IMR-90 (cell line): ENCODE measurements at regions not wholly inside any gene's neighbourhood (a gene's known extent, or its start where the extent isn't known, plus 50 kb on each side); places are given as distances from the start of the nearest gene placed in this dataset.

Source experiments
- ATAC-seq: fragments of 200-7000 bp; cut with Tn5 transposase; 2 replicates; pipeline ENCODE4 v1.9.1; 2020; ENCODE audit warnings: low read depth, mild to moderate bottlenecking, moderate library complexity
- BruUV-seq: library from RNA; stranded (reverse); fragments of 400-500 nt; replicated peaks from 2 replicates; lab custom pipeline; 2021; lab: Mats Ljungman, UMichigan
- CTCF ChIA-PET: fragments of 300-600 bp; formaldehyde crosslinking; extraction: SDS; loops from one replicate; lab custom pipeline; 2021; ENCODE audit warnings: antibody characterized with exemption; lab: Yijun Ruan, JAX
- POLR2A ChIA-PET: fragments of 300-600 bp; sonication (Branson Sonifier 250); formaldehyde crosslinking; loops from one replicate; lab custom pipeline; 2022; ENCODE audit warnings: antibody characterized with exemption; ENCODE audit not compliant: unreplicated experiment; lab: Charles Lee
- DNase-seq: peaks from one replicate; pipeline ENCODE4 v3.0.0; 2013
- H2AFZ ChIP-seq: replicated peaks from 2 replicates; pipeline ENCODE3; 2013; ENCODE audit warnings: low read length, mild to moderate bottlenecking; ENCODE audit not compliant: poor library complexity
- H2AK5ac ChIP-seq: 2 replicates; pipeline ENCODE4 v1.6.1; 2013; ENCODE audit warnings: low read depth, low read length, inconsistent platforms
- H2AK9ac ChIP-seq: replicated peaks from 2 replicates; pipeline ENCODE3; 2013; ENCODE audit warnings: mild to moderate bottlenecking, low read depth, low read length, moderate library complexity; ENCODE audit not compliant: poor library complexity
- H2BK120ac ChIP-seq: 2 replicates; pipeline ENCODE4 v1.6.1; 2013; ENCODE audit warnings: low read depth, low read length, inconsistent platforms
- H2BK15ac ChIP-seq: 3 replicates; pipeline ENCODE4 v1.6.1; 2013; ENCODE audit warnings: low read depth, low read length, inconsistent platforms
- H2BK20ac ChIP-seq: 2 replicates; pipeline ENCODE4 v1.6.1; 2013; ENCODE audit warnings: low read depth, mild to moderate bottlenecking, inconsistent platforms, low read length, moderate library complexity
- H2BK5ac ChIP-seq: 2 replicates; pipeline ENCODE4 v1.6.1; 2013; ENCODE audit warnings: mild to moderate bottlenecking, low read depth, low read length, inconsistent platforms; ENCODE audit not compliant: poor library complexity, severe bottlenecking
- H3K14ac ChIP-seq: replicated peaks from 2 replicates; pipeline ENCODE4 v1.6.1; 2013; ENCODE audit warnings: low read depth, low read length, inconsistent platforms
- H3K18ac ChIP-seq: 2 replicates; pipeline ENCODE4 v1.6.1; 2013; ENCODE audit warnings: low read depth, low read length, control low read depth
- H3K23ac ChIP-seq: 2 replicates; pipeline ENCODE4 v1.6.1; 2013; ENCODE audit warnings: low read depth, low read length, inconsistent platforms
- H3K27ac ChIP-seq: 2 replicates; pipeline ENCODE4 v1.5.1; 2013; ENCODE audit warnings: mild to moderate bottlenecking, control low read depth, low read length; ENCODE audit not compliant: insufficient read depth
- H3K27me3 ChIP-seq: 2 replicates; pipeline ENCODE4 v1.6.1; 2013; ENCODE audit warnings: low read length; ENCODE audit not compliant: control insufficient read depth, insufficient read depth
- H3K36me3 ChIP-seq: 2 replicates; pipeline ENCODE4 v1.6.1; 2013; ENCODE audit warnings: low read length, mixed read lengths; ENCODE audit not compliant: control insufficient read depth, insufficient read depth
- H3K4ac ChIP-seq: 2 replicates; pipeline ENCODE4 v1.6.1; 2013; ENCODE audit warnings: low read depth, low read length, inconsistent platforms
- H3K4me1 ChIP-seq: 2 replicates; pipeline ENCODE4 v1.6.1; 2013; ENCODE audit warnings: low read length, mixed read lengths; ENCODE audit not compliant: control insufficient read depth, insufficient read depth
- H3K4me2 ChIP-seq: 2 replicates; pipeline ENCODE4 v1.6.1; 2013; ENCODE audit warnings: low read depth, mild to moderate bottlenecking, control low read depth, low read length, moderate library complexity
- H3K4me3 ChIP-seq: 2 replicates; pipeline ENCODE4 v1.5.1; 2013; ENCODE audit warnings: low read depth, mild to moderate bottlenecking, control low read depth, low read length, moderate library complexity; ENCODE audit not compliant: insufficient read depth
- H3K56ac ChIP-seq: 2 replicates; pipeline ENCODE4 v1.6.1; 2013; ENCODE audit warnings: low read length, inconsistent platforms; ENCODE audit not compliant: insufficient read depth; ENCODE audit errors: extremely low read depth
- H3K79me1 ChIP-seq, 2 experiments: 2 replicates each; pipeline ENCODE4 v1.6.1; 2013; ENCODE audit warnings: low read length in 2 of 2, inconsistent platforms in 1 of 2, low read depth in 1 of 2
- H3K9ac ChIP-seq: 2 replicates; pipeline ENCODE4 v1.6.1; 2013; ENCODE audit warnings: low read depth, low read length, control low read depth
- H3K9me1 ChIP-seq: 2 replicates; pipeline ENCODE4 v1.6.1; 2013; ENCODE audit warnings: low read length, inconsistent platforms; ENCODE audit not compliant: insufficient read depth
- H3K9me3 ChIP-seq: 2 replicates; pipeline ENCODE4 v1.6.1; 2013; ENCODE audit warnings: low read length; ENCODE audit not compliant: control insufficient read depth, insufficient read depth
- H4K20me1 ChIP-seq: 2 replicates; pipeline ENCODE4 v1.6.1; 2013; ENCODE audit warnings: low read length, inconsistent platforms; ENCODE audit not compliant: insufficient read depth
- H4K5ac ChIP-seq: 2 replicates; pipeline ENCODE4 v1.6.1; 2013; ENCODE audit warnings: mild to moderate bottlenecking, low read depth, low read length, control low read depth
- H4K8ac ChIP-seq, 2 experiments: 2 replicates each; pipeline ENCODE4 v1.6.1; 2013; ENCODE audit warnings: low read depth in 2 of 2, low read length in 2 of 2, control low read depth in 1 of 2, inconsistent platforms in 1 of 2
- H4K91ac ChIP-seq: 2 replicates; pipeline ENCODE4 v1.6.1; 2013; ENCODE audit warnings: low read depth, low read length, inconsistent platforms; ENCODE audit not compliant: insufficient read depth
- BHLHE40 ChIP-seq: fragments of 150-350 bp; IDR thresholded peaks from 2 replicates; pipeline ENCODE4 v1.6.1; 2016; ENCODE audit warnings: mild to moderate bottlenecking, low read depth, low read length
- CEBPB ChIP-seq: IDR thresholded peaks from 2 replicates; pipeline ENCODE4 v1.6.1; 2012; ENCODE audit warnings: low read depth, low read length, improper control_type of control experiment
- CHD1 ChIP-seq: IDR thresholded peaks from 2 replicates; pipeline ENCODE4 v1.6.1; 2012; ENCODE audit warnings: low read depth, low read length, improper control_type of control experiment
- MAFK ChIP-seq: IDR thresholded peaks from 2 replicates; pipeline ENCODE4 v1.6.1; 2012; ENCODE audit warnings: low read depth, low read length, improper control_type of control experiment
- MAZ ChIP-seq: IDR thresholded peaks from 2 replicates; pipeline ENCODE4 v1.6.1; 2012; ENCODE audit warnings: low read depth, mild to moderate bottlenecking, low read length, improper control_type of control experiment, moderate library complexity, borderline replicate concordance
- NFE2L2 ChIP-seq: fragments of 150-350 bp; IDR thresholded peaks from 2 replicates; pipeline ENCODE4 v1.6.1; 2016; ENCODE audit warnings: low read depth, mild to moderate bottlenecking, low read length
- POLR2A ChIP-seq: IDR thresholded peaks from 2 replicates; pipeline ENCODE4 v1.6.1; 2012; ENCODE audit warnings: mild to moderate bottlenecking, low read depth, low read length
- RAD21 ChIP-seq: IDR thresholded peaks from 2 replicates; pipeline ENCODE4 v1.6.1; 2012; ENCODE audit warnings: low read length, improper control_type of control experiment
- RCOR1 ChIP-seq: IDR thresholded peaks from 2 replicates; pipeline ENCODE4 v1.6.1; 2012; ENCODE audit warnings: mild to moderate bottlenecking, low read length, improper control_type of control experiment; ENCODE audit not compliant: insufficient replicate concordance
- RFX5 ChIP-seq: IDR thresholded peaks from 2 replicates; pipeline ENCODE4 v1.8.0; 2012; ENCODE audit warnings: low read depth, mild to moderate bottlenecking, low read length, moderate library complexity
- WGBS, 2 experiments: methylation state at CpG; one replicate each; pipeline versions ENCODE4 v1.1.5 to v1.1.7; 2013; ENCODE audit warnings: missing lambda C conversion rate in 2 of 2; ENCODE audit not compliant: insufficient read length in 1 of 2; ENCODE audit errors: extremely low coverage in 2 of 2; 5-methylcytosine and 5-hydroxymethylcytosine counted together
- dilution Hi-C: fragments of 300-500 bp; cut with HindIII; formaldehyde crosslinking; loops from one replicate; pipeline ENCODE4 v1.14.3; 2018; ENCODE audit warnings: low sequenced_read_pairs; ENCODE audit not compliant: unreplicated experiment
- in situ Hi-C: fragments of 300-500 bp; cut with MboI; formaldehyde crosslinking; loops from 3 replicates; pipeline ENCODE4 v1.14.3; 2019; ENCODE audit warnings: low sequenced_read_pairs, inconsistent platforms, mixed read lengths
- intact Hi-C: fragments of 100-400 bp; cut with micrococcal nuclease; formaldehyde crosslinking; loops from 2 replicates; pipeline ENCODE4 v1.10.0; 2022
- TF ChIP-seq, protein P1 (sequence below): conservative IDR thresholded peaks from 2 replicates; pipeline ENCODE4 v1.5.1; 2012; ENCODE audit warnings: mild to moderate bottlenecking, low read depth, low read length, improper control_type of control experiment
- TF ChIP-seq, protein P2 (sequence below): fragments of 150-350 bp; IDR thresholded peaks from 2 replicates; pipeline ENCODE4 v1.6.1; 2016; ENCODE audit warnings: low read depth, mild to moderate bottlenecking, low read length, moderate library complexity, borderline replicate concordance
- TF ChIP-seq, protein P3 (sequence below): fragments of 150-350 bp; IDR thresholded peaks from 2 replicates; pipeline ENCODE4 v1.6.1; 2017; ENCODE audit warnings: mild to moderate bottlenecking, antibody characterized with exemption, low read length, low read depth

DNA sequence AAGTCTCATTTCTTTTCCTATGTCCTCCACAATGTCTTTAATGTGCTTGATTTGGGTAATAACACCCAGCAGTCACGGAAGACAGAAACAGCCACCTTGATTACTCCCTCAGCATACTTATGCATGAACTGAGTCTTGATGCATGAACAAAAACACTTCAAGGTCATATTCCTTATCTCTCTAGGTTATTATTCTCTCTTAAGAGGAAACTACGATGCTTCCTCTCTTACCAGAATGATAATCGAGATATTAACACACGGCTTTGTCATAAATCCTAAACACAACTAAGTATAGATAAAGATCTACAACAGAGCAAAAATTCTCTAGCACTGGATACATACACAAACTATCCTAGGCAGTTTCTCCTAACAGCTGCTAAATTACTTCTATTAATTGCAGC lies 583.5 kb upstream of the ATP2B1 start:
- Histone ChIP-seq H2BK5ac (no peak overlapping the region), H3K27me3 (no peaks in the 10 kb centered on the region), H2AK9ac (no peak overlapping the region), H3K4ac (no peak overlapping the region), H3K4me3 (no peak overlapping the region), H3K4me2 (no peak overlapping the region), H4K8ac (no peak overlapping the region), H3K9ac (no peak overlapping the region), H2AK5ac (no peak overlapping the region), H3K56ac (no peak overlapping the region), H3K14ac (no peak overlapping the region), H4K91ac (no peak overlapping the region), H3K18ac (no peak overlapping the region), H2BK15ac (no peak overlapping the region), H2AFZ (no peak overlapping the region), H3K27ac (no peak overlapping the region), H3K36me3 (no peaks in the 10 kb centered on the region), H4K5ac (no peak overlapping the region), H3K9me3 (no peaks in the 10 kb centered on the region), H3K9me1 (no peaks in the 10 kb centered on the region), H4K20me1 (no peaks in the 10 kb centered on the region), H3K79me1 (no peaks in the 10 kb centered on the region), H3K23ac (no peak overlapping the region), H3K4me1 (no peaks in the 10 kb centered on the region), H2BK120ac (no peak overlapping the region), H2BK20ac (no peak overlapping the region)
- DNase-seq = no peak
- CTCF ChIA-PET = no interaction called here
- ATAC-seq = no peak
- POLR2A ChIA-PET = no interaction called here
- BruUV-seq = no TSS peak
- dilution Hi-C loops (no loop called here), in situ Hi-C loops (no loop called here), intact Hi-C loops (no loop called here)
- no CpG with 5 or more reads among the region's 4 CpGs for WGBS, 2 experiments
- TF ChIP-seq RCOR1 (no peak), MAZ (no peak), RFX5 (no peak), POLR2A (no peak), RAD21 (no peak), CHD1 (no peak), NFE2L2 (no peak), CEBPB (no peak), MAFK (no peak), BHLHE40 (no peak)
- TF ChIP-seq, protein P1, sequence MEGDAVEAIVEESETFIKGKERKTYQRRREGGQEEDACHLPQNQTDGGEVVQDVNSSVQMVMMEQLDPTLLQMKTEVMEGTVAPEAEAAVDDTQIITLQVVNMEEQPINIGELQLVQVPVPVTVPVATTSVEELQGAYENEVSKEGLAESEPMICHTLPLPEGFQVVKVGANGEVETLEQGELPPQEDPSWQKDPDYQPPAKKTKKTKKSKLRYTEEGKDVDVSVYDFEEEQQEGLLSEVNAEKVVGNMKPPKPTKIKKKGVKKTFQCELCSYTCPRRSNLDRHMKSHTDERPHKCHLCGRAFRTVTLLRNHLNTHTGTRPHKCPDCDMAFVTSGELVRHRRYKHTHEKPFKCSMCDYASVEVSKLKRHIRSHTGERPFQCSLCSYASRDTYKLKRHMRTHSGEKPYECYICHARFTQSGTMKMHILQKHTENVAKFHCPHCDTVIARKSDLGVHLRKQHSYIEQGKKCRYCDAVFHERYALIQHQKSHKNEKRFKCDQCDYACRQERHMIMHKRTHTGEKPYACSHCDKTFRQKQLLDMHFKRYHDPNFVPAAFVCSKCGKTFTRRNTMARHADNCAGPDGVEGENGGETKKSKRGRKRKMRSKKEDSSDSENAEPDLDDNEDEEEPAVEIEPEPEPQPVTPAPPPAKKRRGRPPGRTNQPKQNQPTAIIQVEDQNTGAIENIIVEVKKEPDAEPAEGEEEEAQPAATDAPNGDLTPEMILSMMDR = no peak
- TF ChIP-seq, protein P2, sequence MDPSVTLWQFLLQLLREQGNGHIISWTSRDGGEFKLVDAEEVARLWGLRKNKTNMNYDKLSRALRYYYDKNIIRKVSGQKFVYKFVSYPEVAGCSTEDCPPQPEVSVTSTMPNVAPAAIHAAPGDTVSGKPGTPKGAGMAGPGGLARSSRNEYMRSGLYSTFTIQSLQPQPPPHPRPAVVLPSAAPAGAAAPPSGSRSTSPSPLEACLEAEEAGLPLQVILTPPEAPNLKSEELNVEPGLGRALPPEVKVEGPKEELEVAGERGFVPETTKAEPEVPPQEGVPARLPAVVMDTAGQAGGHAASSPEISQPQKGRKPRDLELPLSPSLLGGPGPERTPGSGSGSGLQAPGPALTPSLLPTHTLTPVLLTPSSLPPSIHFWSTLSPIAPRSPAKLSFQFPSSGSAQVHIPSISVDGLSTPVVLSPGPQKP = no peak
- TF ChIP-seq, protein P3, sequence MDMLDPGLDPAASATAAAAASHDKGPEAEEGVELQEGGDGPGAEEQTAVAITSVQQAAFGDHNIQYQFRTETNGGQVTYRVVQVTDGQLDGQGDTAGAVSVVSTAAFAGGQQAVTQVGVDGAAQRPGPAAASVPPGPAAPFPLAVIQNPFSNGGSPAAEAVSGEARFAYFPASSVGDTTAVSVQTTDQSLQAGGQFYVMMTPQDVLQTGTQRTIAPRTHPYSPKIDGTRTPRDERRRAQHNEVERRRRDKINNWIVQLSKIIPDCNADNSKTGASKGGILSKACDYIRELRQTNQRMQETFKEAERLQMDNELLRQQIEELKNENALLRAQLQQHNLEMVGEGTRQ = no peak
